Activated CD8-positive, alpha-beta T cell treated with anti-CD3 and anti-CD28 coated beads for 36 hours (primary cell): ENCODE measurements at regions not wholly inside any gene's neighbourhood (a gene's known extent, or its start where the extent isn't known, plus 50 kb on each side); places are given as distances from the start of the nearest gene placed in this dataset.

ENCODE experiments used
- ATAC-seq: fragments of 200-7000 bp; cut with Tn5 transposase; one replicate; pipeline ENCODE4 v1.10.0; 2021; ENCODE audit warnings: mild to moderate bottlenecking, moderate library complexity
- CTCF ChIA-PET: fragments of 350-600 bp; sonication (Branson Sonifier 250); formaldehyde crosslinking; loops from one replicate; lab custom pipeline; 2021; ENCODE audit warnings: antibody characterized with exemption; lab: Charles Lee
- POLR2A ChIA-PET: fragments of 350-600 bp; sonication (Branson Sonifier 250); formaldehyde crosslinking; loops from one replicate; lab custom pipeline; 2021; ENCODE audit warnings: antibody characterized with exemption; lab: Charles Lee
- DNase-seq: peaks from one replicate; pipeline ENCODE4 v3.0.0-alpha.2; 2020
- H3K27ac Mint-ChIP-seq: one replicate; pipeline ENCODE4 v1.8.0; 2021; ENCODE audit warnings: mild to moderate bottlenecking, mixed read lengths
- H3K27me3 Mint-ChIP-seq: one replicate; pipeline ENCODE4 v1.8.0; 2021; ENCODE audit warnings: mixed read lengths
- H3K36me3 Mint-ChIP-seq: one replicate; pipeline ENCODE4 v1.8.0; 2021; ENCODE audit warnings: low read depth, mixed read lengths
- H3K4me1 Mint-ChIP-seq: one replicate; pipeline ENCODE4 v1.8.0; 2021; ENCODE audit warnings: low read depth, mixed read lengths
- H3K4me3 Mint-ChIP-seq: one replicate; pipeline ENCODE4 v1.8.0; 2021; ENCODE audit warnings: mild to moderate bottlenecking, moderate library complexity, mixed read lengths
- H3K9me3 Mint-ChIP-seq: one replicate; pipeline ENCODE4 v1.8.0; 2021; ENCODE audit warnings: mixed read lengths
- intact Hi-C: fragments of 100-400 bp; cut with micrococcal nuclease; formaldehyde crosslinking; loops from one replicate; pipeline ENCODE4 v1.10.0; 2022
- TF ChIP-seq, protein P1 (sequence below): fragments of 200-600 bp; IDR thresholded peaks from one replicate; pipeline ENCODE4 v1.8.0; 2022; ENCODE audit warnings: antibody characterized with exemption, mild to moderate bottlenecking

DNA sequence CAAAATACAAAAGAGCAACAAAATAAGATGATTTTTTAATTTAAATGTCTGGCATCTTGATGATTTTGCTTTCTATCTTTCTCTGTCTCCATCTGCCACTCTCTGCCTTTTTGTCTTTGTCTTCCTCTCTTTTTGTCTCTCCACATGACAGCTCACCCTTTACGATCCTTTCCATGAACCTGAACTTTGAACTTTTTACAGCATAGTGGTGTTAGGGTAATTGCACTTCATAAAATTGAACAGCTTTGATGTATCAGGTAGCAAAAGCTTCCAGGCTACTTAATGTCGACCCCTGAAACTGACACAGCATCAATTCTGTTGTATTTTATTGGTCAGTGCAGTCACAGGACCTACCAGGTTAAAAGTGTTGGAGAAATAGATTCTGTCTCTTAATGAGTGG, 1517.0 kb downstream of the ADGRL3 start:
- Mint-ChIP-seq H3K36me3 (no peaks in the 10 kb centered on the region), H3K4me1 (no peaks in the 10 kb centered on the region), H3K27ac (no peak overlapping the region), H3K27me3 (no peaks in the 10 kb centered on the region), H3K4me3 (no peak overlapping the region), H3K9me3 (peaks cover 5% of the 10 kb centered on the region)
- TF ChIP-seq, protein P1, sequence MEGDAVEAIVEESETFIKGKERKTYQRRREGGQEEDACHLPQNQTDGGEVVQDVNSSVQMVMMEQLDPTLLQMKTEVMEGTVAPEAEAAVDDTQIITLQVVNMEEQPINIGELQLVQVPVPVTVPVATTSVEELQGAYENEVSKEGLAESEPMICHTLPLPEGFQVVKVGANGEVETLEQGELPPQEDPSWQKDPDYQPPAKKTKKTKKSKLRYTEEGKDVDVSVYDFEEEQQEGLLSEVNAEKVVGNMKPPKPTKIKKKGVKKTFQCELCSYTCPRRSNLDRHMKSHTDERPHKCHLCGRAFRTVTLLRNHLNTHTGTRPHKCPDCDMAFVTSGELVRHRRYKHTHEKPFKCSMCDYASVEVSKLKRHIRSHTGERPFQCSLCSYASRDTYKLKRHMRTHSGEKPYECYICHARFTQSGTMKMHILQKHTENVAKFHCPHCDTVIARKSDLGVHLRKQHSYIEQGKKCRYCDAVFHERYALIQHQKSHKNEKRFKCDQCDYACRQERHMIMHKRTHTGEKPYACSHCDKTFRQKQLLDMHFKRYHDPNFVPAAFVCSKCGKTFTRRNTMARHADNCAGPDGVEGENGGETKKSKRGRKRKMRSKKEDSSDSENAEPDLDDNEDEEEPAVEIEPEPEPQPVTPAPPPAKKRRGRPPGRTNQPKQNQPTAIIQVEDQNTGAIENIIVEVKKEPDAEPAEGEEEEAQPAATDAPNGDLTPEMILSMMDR, result no peak
- no peak for DNase-seq
- ChIA-PET CTCF (no interaction called here), POLR2A (no interaction called here)
- ATAC-seq, result no peak
- intact Hi-C loops, result no loop called here

DNA sequence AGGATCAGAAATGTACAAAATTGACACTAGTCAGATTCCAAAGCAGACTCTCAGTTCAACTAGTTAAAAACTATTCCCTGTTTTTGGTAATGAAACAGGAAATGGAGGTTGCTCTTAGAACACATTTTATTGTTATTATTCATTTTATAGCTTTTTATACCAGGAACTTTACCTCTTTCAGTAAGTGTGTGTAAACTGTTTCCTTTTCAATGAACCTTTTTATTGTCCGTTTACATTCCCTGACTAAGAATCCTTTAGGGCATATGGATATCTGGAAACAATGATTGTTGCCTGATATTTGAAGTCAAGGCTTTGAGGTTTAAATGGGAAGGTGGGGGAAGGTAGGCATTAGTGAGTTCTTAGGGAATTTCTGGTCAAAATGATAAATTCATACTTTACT, 1511.4 kb downstream of the ADGRL3 start:
- intact Hi-C loops, result no loop called here
- H3K27ac Mint-ChIP-seq, result no peak overlapping the region
- no peak for DNase-seq
- CTCF ChIA-PET, result no interaction called here
- no peak overlapping the region for H3K4me3 Mint-ChIP-seq
- POLR2A ChIA-PET, result no interaction called here
- no peaks in the 10 kb centered on the region for H3K36me3 Mint-ChIP-seq
- ATAC-seq, result no peak
- H3K9me3 Mint-ChIP-seq, result peaks cover 16% of the 10 kb centered on the region
- no peaks in the 10 kb centered on the region for H3K4me1 Mint-ChIP-seq
- no peaks in the 10 kb centered on the region for H3K27me3 Mint-ChIP-seq
- TF ChIP-seq, protein P1, result no peak

DNA sequence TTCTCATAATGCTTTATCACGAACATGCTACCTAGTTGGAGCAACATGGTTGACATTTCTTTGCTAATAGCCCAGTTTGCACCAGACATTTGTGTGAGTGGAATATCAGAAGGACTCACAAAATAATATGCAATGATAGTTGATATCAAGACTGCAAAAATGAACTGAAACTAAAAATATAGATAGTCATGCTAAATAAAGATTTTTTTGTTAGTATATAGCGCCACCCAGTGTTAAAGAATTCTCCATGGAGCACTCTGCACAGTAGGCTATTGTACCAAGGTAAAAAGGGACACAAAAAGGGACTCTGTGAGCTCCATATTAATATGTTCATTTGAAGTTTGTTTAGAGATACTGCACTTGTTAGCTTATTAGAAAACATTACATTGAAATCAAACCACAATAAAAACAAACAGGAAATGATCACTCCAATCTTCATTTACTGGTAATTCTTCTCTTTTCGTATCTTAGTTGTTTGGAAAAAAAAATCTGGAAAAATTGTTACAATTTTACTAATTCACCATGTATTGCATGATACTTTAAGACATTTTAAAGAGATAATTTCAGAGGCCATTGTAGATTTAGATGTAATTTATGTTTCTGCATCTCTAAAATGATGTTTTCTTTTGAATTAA, 1509.6 kb downstream of the ADGRL3 start:
- Mint-ChIP-seq H3K36me3 (no peaks in the 10 kb centered on the region), H3K27me3 (no peaks in the 10 kb centered on the region), H3K27ac (no peak overlapping the region), H3K4me1 (no peaks in the 10 kb centered on the region), H3K9me3 (peaks cover 14% of the 10 kb centered on the region), H3K4me3 (no peak overlapping the region)
- intact Hi-C loops, result no loop called here
- DNase-seq (peak; percentile 1), ATAC-seq (no peak)
- ChIA-PET POLR2A (no interaction called here), CTCF (no interaction called here)
- TF ChIP-seq, protein P1, result peak; percentile 40

DNA sequence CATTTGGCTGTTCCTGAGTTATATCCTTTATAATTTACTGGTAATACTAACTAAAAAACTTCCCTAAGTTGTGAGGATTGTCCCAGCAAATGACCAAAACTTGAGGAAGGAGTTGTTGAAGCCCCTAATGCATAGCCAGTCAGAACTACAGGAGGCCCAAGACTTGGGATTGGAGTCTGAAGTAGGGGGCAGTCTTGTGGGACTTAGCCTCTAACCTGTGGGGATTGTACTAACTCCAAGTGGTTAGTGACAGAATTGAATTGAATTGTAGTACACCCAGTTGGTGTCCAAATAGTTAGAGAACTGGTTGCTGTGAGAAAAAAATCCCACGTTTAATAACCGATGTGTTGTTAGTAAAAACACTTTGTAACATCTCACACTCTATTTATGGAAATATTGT, 1506.3 kb downstream of the ADGRL3 start:
- intact Hi-C loops, result no loop called here
- POLR2A ChIA-PET, result no interaction called here
- no peak for ATAC-seq
- Mint-ChIP-seq H3K4me3 (no peak overlapping the region), H3K27me3 (no peaks in the 10 kb centered on the region), H3K4me1 (no peaks in the 10 kb centered on the region), H3K36me3 (no peaks in the 10 kb centered on the region), H3K27ac (no peak overlapping the region), H3K9me3 (peaks cover 15% of the 10 kb centered on the region)
- no peak for DNase-seq
- TF ChIP-seq, protein P1, result no peak
- CTCF ChIA-PET, result no interaction called here

DNA sequence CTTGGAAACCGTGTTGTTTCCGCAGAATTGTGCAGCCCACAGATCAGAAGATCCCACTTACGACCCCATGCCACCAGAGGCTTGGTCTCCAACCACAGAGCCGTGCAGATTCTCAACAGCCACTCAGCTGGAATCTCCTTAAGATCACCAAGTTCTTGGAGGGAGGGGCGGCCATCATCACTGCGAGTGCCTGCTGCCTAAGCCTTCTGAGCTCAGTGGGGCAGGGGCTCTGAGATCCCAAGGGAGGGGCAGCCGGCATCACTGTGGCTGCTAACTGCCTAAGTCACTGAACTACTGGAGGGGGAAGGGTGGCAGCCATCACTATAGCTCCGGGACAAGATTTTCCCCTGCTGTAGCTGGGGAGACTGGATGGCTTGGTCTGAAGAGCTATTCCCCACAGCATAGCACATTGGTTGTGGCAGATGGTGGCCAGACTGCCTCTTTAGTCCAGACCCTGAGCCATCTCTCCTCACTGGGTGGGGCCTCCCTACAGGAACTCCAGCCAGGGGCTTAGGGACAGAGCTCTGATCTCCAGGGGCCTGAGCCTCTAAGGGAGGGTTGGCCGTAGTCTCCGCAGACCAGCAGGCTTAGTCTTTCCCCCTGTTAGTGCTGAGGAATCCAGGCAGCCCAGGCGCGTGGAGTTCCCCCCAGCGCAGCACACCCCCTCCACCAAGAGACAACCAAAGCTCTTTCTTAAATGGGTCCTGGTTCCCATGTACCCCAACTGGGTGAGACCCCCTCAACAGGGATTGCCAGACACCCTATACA, 1483.9 kb downstream of the ADGRL3 start:
- ChIA-PET CTCF (no interaction called here), POLR2A (no interaction called here)
- TF ChIP-seq, protein P1, result no peak
- intact Hi-C loops, result no loop called here
- H3K36me3 Mint-ChIP-seq, result no peaks in the 10 kb centered on the region
- no peaks in the 10 kb centered on the region for H3K27me3 Mint-ChIP-seq
- H3K4me1 Mint-ChIP-seq, result no peaks in the 10 kb centered on the region
- ATAC-seq (no peak), DNase-seq (no peak)
- no peak overlapping the region for H3K4me3 Mint-ChIP-seq
- no peak overlapping the region for H3K27ac Mint-ChIP-seq
- peaks cover 3% of the 10 kb centered on the region for H3K9me3 Mint-ChIP-seq
